GM19328 (cell line): ENCODE measurements at regions not wholly inside any gene's neighbourhood (a gene's known extent, or its start where the extent isn't known, plus 50 kb on each side); places are given as distances from the start of the nearest gene placed in this dataset.

ENCODE experiments used
- ATAC-seq: cut with Tn5 transposase; IDR thresholded peaks from one replicate; pipeline ENCODE4 v1.9.1; 2021; ENCODE audit warnings: mild to moderate bottlenecking, moderate library complexity; ENCODE audit not compliant: unreplicated experiment

GRCh38 chr1:90092441-90092840 lies 97.5 kb downstream of the ZNF326 start:
- no peak for ATAC-seq
